ENCODE measurements at regions not wholly inside any gene's neighbourhood (a gene's known extent, or its start where the extent isn't known, plus 50 kb on each side); places are given as distances from the start of the nearest gene placed in this dataset.

DNA sequence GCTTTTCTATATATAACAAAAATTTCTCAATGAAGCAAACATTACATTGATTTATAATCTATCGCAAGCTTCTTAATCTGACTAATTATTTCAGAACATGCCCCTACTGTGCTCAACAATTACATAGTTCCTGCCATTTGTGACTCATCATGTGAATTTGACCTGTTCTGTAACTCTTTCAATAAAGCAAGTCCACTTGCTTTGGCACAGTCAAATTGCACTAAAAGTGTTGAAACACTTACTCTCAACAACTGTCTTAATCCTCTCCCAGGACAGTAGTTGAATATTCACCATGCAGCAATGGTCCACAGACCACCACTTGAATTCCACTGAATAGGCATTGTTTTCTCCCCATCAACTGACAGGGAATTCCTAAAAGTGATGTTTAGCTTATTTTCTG, 67.7 kb upstream of the SPTLC3 start:
- no peak overlapping the region for H3K4me3 ChIP-seq
- no peaks in the 10 kb centered on the region for H3K4me1 ChIP-seq
- H3K36me3 ChIP-seq, result no peaks in the 10 kb centered on the region
- no peak overlapping the region for H3K27ac ChIP-seq
- H3K9me3 ChIP-seq, result no peaks in the 10 kb centered on the region
- TF ChIP-seq, protein P1, sequence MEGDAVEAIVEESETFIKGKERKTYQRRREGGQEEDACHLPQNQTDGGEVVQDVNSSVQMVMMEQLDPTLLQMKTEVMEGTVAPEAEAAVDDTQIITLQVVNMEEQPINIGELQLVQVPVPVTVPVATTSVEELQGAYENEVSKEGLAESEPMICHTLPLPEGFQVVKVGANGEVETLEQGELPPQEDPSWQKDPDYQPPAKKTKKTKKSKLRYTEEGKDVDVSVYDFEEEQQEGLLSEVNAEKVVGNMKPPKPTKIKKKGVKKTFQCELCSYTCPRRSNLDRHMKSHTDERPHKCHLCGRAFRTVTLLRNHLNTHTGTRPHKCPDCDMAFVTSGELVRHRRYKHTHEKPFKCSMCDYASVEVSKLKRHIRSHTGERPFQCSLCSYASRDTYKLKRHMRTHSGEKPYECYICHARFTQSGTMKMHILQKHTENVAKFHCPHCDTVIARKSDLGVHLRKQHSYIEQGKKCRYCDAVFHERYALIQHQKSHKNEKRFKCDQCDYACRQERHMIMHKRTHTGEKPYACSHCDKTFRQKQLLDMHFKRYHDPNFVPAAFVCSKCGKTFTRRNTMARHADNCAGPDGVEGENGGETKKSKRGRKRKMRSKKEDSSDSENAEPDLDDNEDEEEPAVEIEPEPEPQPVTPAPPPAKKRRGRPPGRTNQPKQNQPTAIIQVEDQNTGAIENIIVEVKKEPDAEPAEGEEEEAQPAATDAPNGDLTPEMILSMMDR (IDR thresholded peaks at IDR 0.05 in 8 of 11, conservative IDR thresholded peaks at IDR 0.05 in 3 of 11), result no peak
- no peak for TF ChIP-seq POLR2AphosphoS5 (IDR thresholded peaks at IDR 0.05)
- no peak for TF ChIP-seq POLR2A (IDR thresholded peaks at IDR 0.05)
- 90 to 96% (median 91%) methylated on average over 1 of the region's 1 CpG for WGBS, 5 donors
- no peaks in the 10 kb centered on the region for H3K27me3 ChIP-seq (replicated peaks in 1 of 7)
- DNase-seq, result no peak
- intact Hi-C loops (cut with DNase I; ENCODE audit: low total_unique reads), result no loop called here

GRCh38 chr20:12942123-12942522, 66.6 kb upstream of the SPTLC3 start:
- no peaks in the 10 kb centered on the region for H3K36me3 ChIP-seq
- H3K4me3 ChIP-seq, result no peak overlapping the region
- no peaks in the 10 kb centered on the region for H3K27me3 ChIP-seq (replicated peaks in 1 of 7)
- H3K4me1 ChIP-seq, result no peaks in the 10 kb centered on the region
- intact Hi-C loops (cut with DNase I; ENCODE audit: low total_unique reads), result no loop called here
- no peak overlapping the region for H3K27ac ChIP-seq
- TF ChIP-seq, protein P1 (IDR thresholded peaks at IDR 0.05 in 8 of 11, conservative IDR thresholded peaks at IDR 0.05 in 3 of 11), result no peak
- TF ChIP-seq POLR2A (IDR thresholded peaks at IDR 0.05), result no peak
- no peak for TF ChIP-seq POLR2AphosphoS5 (IDR thresholded peaks at IDR 0.05)
- DNase-seq, result no peak
- WGBS, 5 donors, result 43 to 67% (median 53%) methylated on average over 2 of the region's 2 CpGs
- H3K9me3 ChIP-seq, result no peaks in the 10 kb centered on the region

DNA sequence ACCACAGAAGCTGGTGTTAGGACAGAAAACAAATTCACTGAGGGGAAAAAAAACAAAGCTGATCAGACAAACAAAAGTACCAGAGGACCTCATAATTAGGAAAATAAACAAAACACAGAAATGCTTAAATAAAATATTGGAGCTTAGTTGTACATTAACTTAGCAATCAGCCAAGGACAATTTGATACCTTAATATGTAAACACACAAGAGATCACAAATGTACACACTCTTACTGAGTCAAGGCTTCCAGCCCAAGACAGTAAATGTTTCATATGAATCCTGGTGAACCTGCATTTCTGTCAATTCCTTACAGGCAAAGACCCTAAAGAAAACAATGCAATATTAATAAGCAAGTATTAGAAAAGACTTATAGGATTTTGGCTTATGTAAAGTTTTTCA, 62.0 kb upstream of the SPTLC3 start:
- DNase-seq, result no peak
- Histone ChIP-seq H3K27ac (no peak overlapping the region), H3K4me3 (no peak overlapping the region), H3K27me3 (replicated peaks in 1 of 7) (no peaks in the 10 kb centered on the region), H3K4me1 (no peaks in the 10 kb centered on the region), H3K9me3 (no peaks in the 10 kb centered on the region), H3K36me3 (no peaks in the 10 kb centered on the region)
- TF ChIP-seq, protein P1 (IDR thresholded peaks at IDR 0.05 in 8 of 11, conservative IDR thresholded peaks at IDR 0.05 in 3 of 11), result no peak
- TF ChIP-seq POLR2AphosphoS5 (IDR thresholded peaks at IDR 0.05), result no peak
- no peak for TF ChIP-seq POLR2A (IDR thresholded peaks at IDR 0.05)
- intact Hi-C loops (cut with DNase I; ENCODE audit: low total_unique reads), result no loop called here

DNA sequence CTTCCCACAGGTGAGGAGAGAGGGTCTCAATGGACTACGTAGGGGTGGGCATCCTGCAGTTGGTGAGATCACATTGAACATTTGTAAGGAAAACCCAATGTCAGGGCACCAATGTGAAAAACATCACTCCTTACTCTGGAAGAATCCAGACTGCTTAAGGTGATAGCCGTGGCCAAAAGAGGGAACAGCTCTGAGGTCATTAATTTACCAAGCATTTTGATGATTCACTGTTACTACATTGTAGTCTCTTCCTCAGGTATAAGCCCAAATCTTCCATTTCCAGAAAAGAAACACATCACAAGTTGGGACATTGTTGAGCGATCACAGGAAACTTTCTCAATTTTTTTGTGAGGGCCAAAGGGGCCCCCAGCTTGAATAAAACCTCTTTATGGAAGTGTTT, 61.1 kb upstream of the SPTLC3 start:
- no peak for DNase-seq
- H3K36me3 ChIP-seq, result no peaks in the 10 kb centered on the region
- WGBS, 5 donors, result 75 to 88% (median 81%) methylated on average over 3 of the region's 3 CpGs
- H3K27me3 ChIP-seq (replicated peaks in 1 of 7), result no peaks in the 10 kb centered on the region
- intact Hi-C loops (cut with DNase I; ENCODE audit: low total_unique reads), result no loop called here
- no peak overlapping the region for H3K27ac ChIP-seq
- H3K4me3 ChIP-seq, result no peak overlapping the region
- no peaks in the 10 kb centered on the region for H3K9me3 ChIP-seq
- TF ChIP-seq POLR2A (IDR thresholded peaks at IDR 0.05) (no peak), POLR2AphosphoS5 (IDR thresholded peaks at IDR 0.05) (no peak)
- TF ChIP-seq, protein P1 (IDR thresholded peaks at IDR 0.05 in 8 of 11, conservative IDR thresholded peaks at IDR 0.05 in 3 of 11), result no peak
- no peaks in the 10 kb centered on the region for H3K4me1 ChIP-seq
